Endothelial cell of umbilical vein (primary cell): ENCODE measurements at regions not wholly inside any gene's neighbourhood (a gene's known extent, or its start where the extent isn't known, plus 50 kb on each side); places are given as distances from the start of the nearest gene placed in this dataset.

Source experiments
- BruUV-seq: library from RNA; stranded (reverse); fragments of 400-500 nt; replicated peaks from 2 replicates; lab custom pipeline; 2021; lab: Mats Ljungman, UMichigan
- CTCF ChIA-PET: fragments of 300-600, 350-600 bp; sonication (Branson Sonifier 250); formaldehyde crosslinking; loops from one replicate; lab custom pipeline; 2021; ENCODE audit warnings: antibody characterized with exemption, inconsistent platforms; lab: Charles Lee
- POLR2A ChIA-PET: fragments of 300-600, 350-600 bp; sonication (Branson Sonifier 250); formaldehyde crosslinking; loops from one replicate; lab custom pipeline; 2021; ENCODE audit warnings: antibody characterized with exemption, inconsistent platforms; lab: Charles Lee
- DNase-seq: peaks from one replicate; pipeline ENCODE4 v3.0.0-alpha.2; 2011; ENCODE audit warnings: low read depth, low spot score
- FAIRE-seq: peaks from 2 replicates; lab custom pipeline; 2011; peaks lifted over from hg19 to GRCh38; lab: Jason Lieb, UNC
- H2AFZ ChIP-seq: 2 replicates; pipeline ENCODE4 v1.6.0; 2012; ENCODE audit warnings: low read depth, low read length, control low read depth, inconsistent platforms
- H3K27ac ChIP-seq: 2 replicates; pipeline ENCODE4 v1.5.1; 2011; ENCODE audit warnings: low read depth, mild to moderate bottlenecking, control low read depth, low read length, moderate library complexity; ENCODE audit not compliant: insufficient read depth
- H3K27me3 ChIP-seq, 2 experiments: 2 replicates each; pipeline versions ENCODE4 v1.6.0 to v1.6.1; 2011; ENCODE audit warnings: low read length in 2 of 2, mixed read lengths in 1 of 2; ENCODE audit not compliant: control insufficient read depth in 2 of 2, insufficient read depth in 2 of 2
- H3K36me3 ChIP-seq, 2 experiments: 2 replicates in 1 of 2; 3 replicates in 1 of 2; pipeline ENCODE4 v1.5.1; 2011; ENCODE audit warnings: low read length in 2 of 2, mild to moderate bottlenecking in 1 of 2, moderate library complexity in 1 of 2; ENCODE audit not compliant: control insufficient read depth in 2 of 2, insufficient read depth in 2 of 2; ENCODE audit errors: extremely low read depth in 1 of 2
- H3K4me1 ChIP-seq: 3 replicates; pipeline ENCODE4 v1.5.1; 2011; ENCODE audit warnings: mild to moderate bottlenecking, low read length; ENCODE audit not compliant: control insufficient read depth, insufficient read depth; ENCODE audit errors: extremely low read depth
- H3K4me2 ChIP-seq: 2 replicates; pipeline ENCODE4 v1.6.1; 2011; ENCODE audit warnings: low read length, control low read depth, mixed read lengths; ENCODE audit not compliant: insufficient read depth
- H3K4me3 ChIP-seq, 3 experiments: fragments of 200-600 bp in 1 of 3; sonication (generic), shearing (Covaris generic) in 1 of 3; replicated peaks in 1 of 3; 2 replicates each; pipeline ENCODE4 v1.5.1; 2011 to 2016; ENCODE audit warnings: control low read depth in 3 of 3, low read length in 3 of 3, mild to moderate bottlenecking in 2 of 3, inconsistent platforms in 1 of 3, low read depth in 1 of 3, moderate library complexity in 1 of 3; ENCODE audit not compliant: insufficient read depth in 1 of 3
- H3K79me2 ChIP-seq: 2 replicates; pipeline ENCODE4 v1.6.0; 2012; ENCODE audit warnings: low read length, inconsistent platforms; ENCODE audit not compliant: control insufficient read depth, insufficient read depth
- H3K9ac ChIP-seq: replicated peaks from 2 replicates; pipeline ENCODE3; 2011; ENCODE audit warnings: low read length, control low read depth; ENCODE audit not compliant: insufficient read depth; ENCODE audit errors: extremely low read depth
- H3K9me1 ChIP-seq: replicated peaks from 3 replicates; pipeline ENCODE4 v1.6.0; 2011; ENCODE audit warnings: mild to moderate bottlenecking, low read length; ENCODE audit not compliant: control insufficient read depth, insufficient read depth; ENCODE audit errors: extremely low read depth
- H3K9me3 ChIP-seq: replicated peaks from 2 replicates; pipeline ENCODE4 v1.5.1; 2012; ENCODE audit warnings: low read length, inconsistent platforms; ENCODE audit not compliant: control insufficient read depth, insufficient read depth
- H4K20me1 ChIP-seq: replicated peaks from 2 replicates; pipeline ENCODE3; 2011; ENCODE audit warnings: mild to moderate bottlenecking, low read length; ENCODE audit not compliant: control insufficient read depth, insufficient read depth; ENCODE audit errors: extremely low read depth
- EZH2 ChIP-seq: IDR thresholded peaks from 2 replicates; pipeline ENCODE4 v1.6.1; 2012; ENCODE audit warnings: borderline replicate concordance, low read depth, mild to moderate bottlenecking, moderate library complexity, low read length, inconsistent platforms; ENCODE audit not compliant: severe bottlenecking
- FOS ChIP-seq: IDR thresholded peaks from 2 replicates; pipeline ENCODE4 v1.6.1; 2011; ENCODE audit warnings: mild to moderate bottlenecking, low read length, moderate library complexity, borderline replicate concordance; ENCODE audit not compliant: insufficient read depth
- GATA2 ChIP-seq: IDR thresholded peaks from 2 replicates; pipeline ENCODE4 v1.7.0; 2011; ENCODE audit warnings: low read depth, mild to moderate bottlenecking, moderate library complexity, mixed read lengths, low read length; ENCODE audit not compliant: insufficient read length, insufficient read depth
- JUN ChIP-seq: IDR thresholded peaks from 2 replicates; pipeline ENCODE4 v1.6.1; 2011; ENCODE audit warnings: borderline replicate concordance, low read depth; ENCODE audit not compliant: insufficient read length, insufficient read depth
- MYC ChIP-seq: IDR thresholded peaks from one replicate; pipeline ENCODE4 v1.6.1; 2011; ENCODE audit warnings: mild to moderate bottlenecking, low read depth, low read length
- POLR2A ChIP-seq: IDR thresholded peaks from 2 replicates; pipeline ENCODE4 v1.6.1; 2012; ENCODE audit warnings: low read depth, mild to moderate bottlenecking, control low read depth, low read length
- POLR2AphosphoS5 ChIP-seq: IDR thresholded peaks from 2 replicates; pipeline ENCODE4 v1.6.1; 2012; ENCODE audit warnings: low read depth, mild to moderate bottlenecking, control low read depth, low read length, moderate library complexity; ENCODE audit not compliant: insufficient read depth
- dilution Hi-C: fragments of 300-500 bp; cut with MboI; formaldehyde crosslinking; loops from one replicate; pipeline ENCODE4 v1.15.0; 2019; ENCODE audit warnings: low sequenced_read_pairs; ENCODE audit not compliant: extremely low pct_ligation_motif_present
- intact Hi-C: fragments of 100-400 bp; cut with micrococcal nuclease; formaldehyde crosslinking; loops from one replicate; pipeline ENCODE4 v1.10.0; 2022
- TF ChIP-seq, protein P1 (sequence below), 2 donors: IDR thresholded peaks; 1 replicate in 1 of 2; 2 replicates in 1 of 2; pipeline ENCODE4 v1.5.1; 2011; ENCODE audit warnings: low read length in 2 of 2, mild to moderate bottlenecking in 2 of 2, moderate library complexity in 2 of 2, control low read depth in 1 of 2, inconsistent platforms in 1 of 2, low read depth in 1 of 2; ENCODE audit not compliant: insufficient read depth in 1 of 2; ENCODE audit errors: extremely low read depth in 1 of 2
- TF ChIP-seq, protein P2 (sequence below): IDR thresholded peaks from 2 replicates; pipeline ENCODE4 v1.6.1; 2011; ENCODE audit not compliant: insufficient read depth, insufficient read length

DNA sequence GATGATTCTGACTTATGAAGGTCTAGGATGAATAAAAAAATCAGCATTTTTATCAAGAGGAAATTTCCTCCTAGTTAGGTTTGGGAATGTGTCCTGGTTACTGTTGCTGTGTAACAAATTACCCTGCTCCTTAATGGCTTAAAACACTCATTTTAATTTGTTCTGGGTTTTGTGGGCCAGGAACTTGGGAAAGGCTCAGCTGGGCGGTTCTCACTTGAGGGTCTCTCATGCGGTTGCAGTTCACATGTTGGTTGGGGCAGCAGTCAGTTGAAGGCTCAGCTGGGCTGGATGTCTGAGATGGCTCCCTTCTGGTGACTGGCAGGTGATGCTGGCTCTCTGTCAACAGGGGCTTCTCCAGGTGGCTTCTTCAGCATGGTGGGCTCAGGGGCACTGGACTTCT is 214.6 kb downstream of the RBM19 start:
- H3K4me1 ChIP-seq: no peaks in the 10 kb centered on the region
- no peaks in the 10 kb centered on the region for H3K27me3 ChIP-seq
- POLR2A ChIA-PET: no interaction called here
- no peak for FAIRE-seq
- no peaks in the 10 kb centered on the region for H4K20me1 ChIP-seq
- H3K79me2 ChIP-seq: no peaks in the 10 kb centered on the region
- no TSS peak for BruUV-seq
- H3K36me3 ChIP-seq: no peaks in the 10 kb centered on the region
- CTCF ChIA-PET: no interaction called here
- no peak overlapping the region for H3K4me2 ChIP-seq
- H3K4me3 ChIP-seq: no peak overlapping the region
- no peaks in the 10 kb centered on the region for H3K9me3 ChIP-seq
- H3K9ac ChIP-seq: no peak overlapping the region
- no peak for DNase-seq
- intact Hi-C loops: no loop called here
- dilution Hi-C loops: no loop called here
- no peaks in the 10 kb centered on the region for H3K9me1 ChIP-seq
- no peak overlapping the region for H2AFZ ChIP-seq
- H3K27ac ChIP-seq: no peak overlapping the region
- TF ChIP-seq POLR2AphosphoS5 (no peak), POLR2A (no peak), EZH2 (no peak), MYC (no peak), FOS (no peak), GATA2 (no peak), JUN (no peak)
- TF ChIP-seq, protein P1, sequence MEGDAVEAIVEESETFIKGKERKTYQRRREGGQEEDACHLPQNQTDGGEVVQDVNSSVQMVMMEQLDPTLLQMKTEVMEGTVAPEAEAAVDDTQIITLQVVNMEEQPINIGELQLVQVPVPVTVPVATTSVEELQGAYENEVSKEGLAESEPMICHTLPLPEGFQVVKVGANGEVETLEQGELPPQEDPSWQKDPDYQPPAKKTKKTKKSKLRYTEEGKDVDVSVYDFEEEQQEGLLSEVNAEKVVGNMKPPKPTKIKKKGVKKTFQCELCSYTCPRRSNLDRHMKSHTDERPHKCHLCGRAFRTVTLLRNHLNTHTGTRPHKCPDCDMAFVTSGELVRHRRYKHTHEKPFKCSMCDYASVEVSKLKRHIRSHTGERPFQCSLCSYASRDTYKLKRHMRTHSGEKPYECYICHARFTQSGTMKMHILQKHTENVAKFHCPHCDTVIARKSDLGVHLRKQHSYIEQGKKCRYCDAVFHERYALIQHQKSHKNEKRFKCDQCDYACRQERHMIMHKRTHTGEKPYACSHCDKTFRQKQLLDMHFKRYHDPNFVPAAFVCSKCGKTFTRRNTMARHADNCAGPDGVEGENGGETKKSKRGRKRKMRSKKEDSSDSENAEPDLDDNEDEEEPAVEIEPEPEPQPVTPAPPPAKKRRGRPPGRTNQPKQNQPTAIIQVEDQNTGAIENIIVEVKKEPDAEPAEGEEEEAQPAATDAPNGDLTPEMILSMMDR (IDR thresholded peaks at IDR 0.05; ENCODE audit: extremely low read depth in 1 of 2, insufficient read depth in 1 of 2, low read depth in 1 of 2, low read length in 2 of 2): no peak
- TF ChIP-seq, protein P2, sequence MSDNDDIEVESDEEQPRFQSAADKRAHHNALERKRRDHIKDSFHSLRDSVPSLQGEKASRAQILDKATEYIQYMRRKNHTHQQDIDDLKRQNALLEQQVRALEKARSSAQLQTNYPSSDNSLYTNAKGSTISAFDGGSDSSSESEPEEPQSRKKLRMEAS: no peak
